SIG-M5 (cell line): ENCODE measurements at regions not wholly inside any gene's neighbourhood (a gene's known extent, or its start where the extent isn't known, plus 50 kb on each side); places are given as distances from the start of the nearest gene placed in this dataset.

ENCODE experiments used
- DNase-seq: peaks from one replicate; lab custom pipeline; 2025; lab: John Stamatoyannopoulos, UW

DNA sequence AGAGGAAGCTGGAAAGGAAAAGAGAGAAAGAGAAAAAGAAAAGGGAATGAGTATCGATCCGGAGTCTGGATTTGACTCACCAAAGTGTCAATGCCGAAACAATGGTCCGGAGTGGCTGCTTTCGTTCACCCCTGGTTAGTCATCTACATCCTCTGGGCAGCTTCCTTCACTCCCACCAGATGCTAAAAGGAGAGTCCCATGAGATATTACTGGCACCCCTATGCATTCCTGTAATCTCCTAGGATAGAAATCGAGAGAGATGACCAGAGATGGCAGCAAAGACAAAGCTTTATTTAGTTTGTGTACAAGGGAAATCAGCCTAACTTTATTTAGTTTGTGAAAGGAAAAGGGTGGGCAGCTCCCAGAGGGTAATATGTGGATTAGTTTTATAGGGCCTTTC, 622.2 kb downstream of the ZPLD1 start:
- no peak for DNase-seq

DNA sequence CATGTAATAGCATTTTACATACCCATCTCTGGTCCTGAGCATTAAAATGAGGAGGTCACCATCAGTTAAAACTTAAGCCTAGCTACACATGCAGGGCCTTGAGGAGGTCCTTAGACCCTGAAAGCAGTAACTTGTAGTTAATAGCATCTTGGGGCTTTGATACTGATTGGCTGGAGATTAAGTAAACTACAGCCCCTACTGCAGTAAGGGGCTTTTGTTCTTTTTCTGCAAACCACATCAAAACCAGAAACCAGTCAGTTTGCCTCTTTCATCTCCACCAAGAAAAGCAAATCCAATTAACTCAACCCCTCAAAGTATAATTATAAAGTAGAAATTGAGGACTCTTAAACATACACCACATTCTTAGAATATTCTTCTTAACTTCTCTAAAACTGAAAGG, 622.7 kb downstream of the ZPLD1 start:
- no peak for DNase-seq

DNA sequence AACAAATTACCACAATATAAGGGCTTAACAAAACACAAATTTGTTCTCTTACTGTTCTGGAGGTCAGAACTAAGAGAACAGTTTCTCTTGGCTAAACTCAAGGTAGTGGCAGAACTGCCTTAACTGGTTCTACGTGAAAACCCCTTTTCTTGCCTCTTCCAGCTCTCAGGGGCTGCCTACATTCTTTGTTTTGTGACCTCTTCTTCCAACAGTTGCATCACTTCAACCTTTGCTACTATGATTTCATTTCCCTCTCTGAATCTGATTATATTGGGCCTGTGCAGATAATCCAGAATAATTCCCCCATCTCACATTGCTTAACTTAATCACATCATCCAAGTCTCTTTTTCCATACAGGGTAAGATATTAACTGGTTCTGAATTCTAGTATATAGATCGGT, 624.6 kb downstream of the ZPLD1 start:
- DNase-seq, result no peak

DNA sequence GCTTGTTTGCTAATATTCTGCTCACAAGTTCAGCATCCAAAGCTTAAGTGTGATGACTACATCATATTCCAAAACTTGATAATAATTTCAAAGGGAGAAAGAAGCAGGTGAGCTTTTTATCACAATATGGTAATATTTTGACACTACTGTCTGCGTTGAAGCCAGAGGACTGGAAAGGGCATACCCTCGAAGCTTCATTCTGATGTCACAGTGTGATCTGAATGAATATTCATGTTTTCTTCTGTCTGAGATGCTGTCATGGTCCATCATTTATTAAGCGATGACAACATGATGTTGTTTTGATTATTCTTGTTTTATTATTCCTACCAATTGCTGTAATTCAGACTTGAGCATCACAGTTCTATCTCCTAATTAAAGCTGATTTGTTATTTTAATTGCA, 625.4 kb downstream of the ZPLD1 start:
- no peak for DNase-seq

DNA sequence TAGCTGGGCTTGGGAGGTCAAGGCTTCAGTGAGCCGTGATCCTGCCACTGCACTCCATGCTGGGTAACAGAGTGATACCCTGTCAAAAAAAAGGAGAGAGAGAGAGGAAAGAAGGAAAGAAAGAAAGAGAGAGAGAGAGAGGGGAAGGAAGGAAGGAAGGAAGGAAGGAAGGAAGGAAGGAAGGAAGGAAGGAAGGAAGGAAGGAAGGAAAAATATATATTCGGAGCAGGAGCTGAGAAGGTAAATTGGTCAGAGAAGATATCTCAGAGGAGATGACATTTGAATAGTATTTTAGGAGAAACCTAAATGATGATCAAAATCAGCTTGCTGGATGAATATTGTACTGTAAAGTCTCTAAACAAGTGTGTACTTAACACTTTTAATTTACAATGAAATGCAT, 633.1 kb downstream of the ZPLD1 start:
- no peak for DNase-seq

DNA sequence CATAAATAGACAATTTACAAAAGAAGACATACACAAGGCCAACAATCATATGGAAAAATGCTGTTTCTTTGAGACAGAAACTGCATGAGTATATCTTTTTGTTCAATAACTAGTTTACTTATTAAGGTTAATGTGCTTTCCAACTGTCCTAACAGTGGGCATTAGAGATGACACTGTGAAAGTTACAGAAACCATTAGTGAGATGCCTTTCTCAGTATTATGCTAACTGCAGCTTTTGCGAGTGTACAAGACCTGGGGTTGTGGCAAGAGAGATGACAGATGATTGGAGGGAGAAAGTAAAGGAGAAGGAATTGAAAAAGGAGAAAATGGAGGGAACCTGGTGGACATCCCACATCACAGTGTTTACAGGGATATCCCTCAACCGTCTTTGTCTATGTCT, 640.5 kb downstream of the ZPLD1 start:
- DNase-seq, result no peak

DNA sequence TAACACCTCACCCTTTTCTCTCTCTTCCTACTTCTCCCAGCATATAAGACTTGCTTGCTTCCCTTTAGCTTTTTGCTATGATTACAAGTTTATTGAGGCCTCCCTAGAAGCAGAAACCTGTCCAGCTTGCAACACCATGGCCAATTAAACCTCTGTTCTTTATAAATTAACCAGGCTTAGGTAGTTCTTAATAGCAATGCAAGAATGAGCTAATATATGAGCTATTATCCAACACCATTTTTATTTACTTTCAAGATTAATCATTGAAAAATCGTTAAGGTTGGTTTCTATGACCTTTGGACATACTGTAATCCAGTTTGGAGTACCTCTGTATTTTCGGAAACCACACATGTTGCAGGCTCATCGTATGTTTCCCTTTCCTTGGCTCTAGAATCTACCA, 643.1 kb downstream of the ZPLD1 start:
- DNase-seq, result no peak

DNA sequence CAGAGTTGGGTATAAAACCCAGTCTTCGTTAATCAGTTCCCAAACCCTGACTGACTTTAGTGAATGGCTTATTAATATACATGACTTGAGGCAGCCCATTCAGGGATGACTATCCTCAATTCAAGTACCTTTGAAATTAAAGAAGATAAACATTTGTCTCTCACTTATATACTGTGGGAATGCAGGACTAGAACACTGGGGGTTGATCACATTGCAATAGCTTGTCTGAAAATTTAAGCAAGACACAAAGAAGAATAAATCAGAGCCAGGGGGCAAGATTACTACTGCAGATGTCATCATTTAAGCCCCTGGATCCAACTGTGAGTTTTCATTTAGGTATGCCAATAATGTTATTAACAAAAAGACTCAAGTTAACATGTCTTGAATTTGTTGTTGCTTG, 647.7 kb downstream of the ZPLD1 start:
- no peak for DNase-seq

DNA sequence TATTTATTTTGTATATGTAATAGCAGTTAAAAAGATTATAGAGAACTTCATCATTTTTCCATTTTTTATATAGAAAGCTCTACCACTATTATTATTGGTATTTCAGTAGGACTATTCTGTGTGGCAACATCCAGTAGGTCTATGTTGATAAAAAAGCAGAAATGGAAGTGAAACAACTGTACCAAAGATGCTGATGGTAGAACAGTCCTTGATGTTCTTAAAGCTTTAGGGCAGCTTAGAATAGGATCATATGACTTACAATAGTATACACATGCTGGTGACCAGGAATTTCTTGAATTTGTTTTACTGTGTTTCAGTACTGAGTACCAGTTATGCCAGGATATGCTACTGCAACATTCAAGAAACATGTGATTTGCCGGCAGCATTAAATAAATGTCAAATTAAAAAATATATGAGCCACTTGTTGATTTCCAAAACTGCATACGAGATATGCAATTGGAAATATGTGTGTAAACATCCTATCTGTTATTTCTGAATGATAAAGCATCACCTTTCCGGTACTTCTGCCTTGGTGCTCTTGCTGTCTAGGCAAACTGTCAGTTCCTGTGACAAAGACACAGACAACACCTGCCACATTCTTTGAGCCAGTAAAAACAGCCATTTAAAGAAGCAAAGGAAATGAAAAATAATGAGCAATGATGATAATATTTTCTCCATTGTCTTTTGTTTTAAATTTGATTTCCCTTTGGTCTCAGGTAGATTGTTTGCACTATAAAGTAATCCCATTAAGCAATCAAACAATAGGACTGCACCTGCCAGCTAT, 649.2 kb downstream of the ZPLD1 start:
- no peak for DNase-seq

DNA sequence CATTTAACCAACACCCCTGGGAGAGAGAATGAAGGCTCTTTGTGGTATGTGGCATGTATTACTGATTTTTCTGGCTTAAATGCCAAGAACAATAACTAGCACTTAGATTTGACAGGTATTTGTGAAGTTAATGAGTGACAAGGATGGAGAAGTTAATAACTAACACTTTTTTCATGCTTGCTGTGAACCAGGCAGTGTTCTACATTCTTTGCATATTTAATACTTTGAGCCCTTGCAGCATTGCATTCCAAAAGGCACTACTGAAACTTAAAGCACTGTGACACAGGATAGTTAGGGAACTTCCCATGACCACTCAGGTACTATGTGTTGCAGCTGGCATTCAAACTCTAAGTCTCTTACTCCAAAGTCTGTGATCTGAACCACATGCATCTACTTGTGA, 650.6 kb downstream of the ZPLD1 start:
- DNase-seq, result no peak

DNA sequence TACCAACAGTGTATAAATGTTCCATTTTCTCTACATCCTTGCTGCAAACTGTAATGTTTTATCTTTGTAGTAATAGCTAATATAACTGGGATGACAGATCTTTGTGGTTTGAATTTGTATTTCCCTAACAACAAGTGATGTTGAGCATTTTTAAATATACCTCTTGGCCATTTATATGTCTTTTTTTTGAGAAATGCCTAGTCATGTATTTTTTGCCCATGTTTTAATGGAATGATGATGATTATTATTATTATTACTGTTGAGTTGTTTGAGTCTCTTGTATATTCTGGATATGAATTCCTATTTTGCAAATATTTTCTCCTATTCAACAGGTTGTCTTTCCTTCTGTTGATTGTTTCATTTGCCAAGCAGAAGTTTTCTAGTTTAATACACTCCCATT, 654.9 kb downstream of the ZPLD1 start:
- no peak for DNase-seq

DNA sequence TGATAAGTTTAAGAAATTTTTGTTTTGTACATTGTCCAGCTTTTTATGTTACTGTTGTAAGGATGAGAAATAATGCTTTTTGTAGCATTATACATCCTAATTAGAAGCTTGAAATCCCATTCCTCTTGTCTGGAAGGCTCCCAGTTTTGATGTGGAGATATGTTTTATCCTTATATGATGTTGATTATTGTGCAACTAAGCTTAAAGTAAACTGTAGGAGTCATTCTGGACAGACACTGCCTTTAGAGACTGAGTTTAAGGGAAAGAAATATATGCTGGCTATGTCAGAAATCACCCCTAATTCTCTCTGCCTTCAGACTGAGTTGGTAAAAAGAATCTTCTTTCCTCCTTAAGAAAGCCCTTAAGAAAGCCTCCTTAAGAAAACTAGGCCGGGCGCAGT, 670.4 kb downstream of the ZPLD1 start:
- no peak for DNase-seq

DNA sequence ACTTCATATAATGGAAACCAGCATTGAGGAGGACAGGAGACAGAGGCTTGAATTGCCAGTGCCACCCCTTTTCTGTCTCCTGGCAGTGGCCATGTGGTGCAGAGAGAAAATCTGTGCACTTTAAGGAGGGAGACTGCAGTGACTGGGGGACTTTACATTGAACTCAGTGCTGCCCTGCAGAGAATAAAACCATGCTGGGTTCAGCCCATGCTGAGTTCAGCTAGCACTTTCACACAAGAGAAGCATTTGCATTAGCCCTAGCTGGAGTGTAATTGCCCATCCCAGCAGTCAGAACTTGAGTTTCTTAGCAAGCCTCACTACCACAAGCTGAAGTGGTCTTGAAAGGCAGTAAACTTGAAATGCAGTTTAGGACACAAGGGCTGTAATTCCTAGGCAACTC, 677.5 kb downstream of the ZPLD1 start:
- DNase-seq, result no peak

DNA sequence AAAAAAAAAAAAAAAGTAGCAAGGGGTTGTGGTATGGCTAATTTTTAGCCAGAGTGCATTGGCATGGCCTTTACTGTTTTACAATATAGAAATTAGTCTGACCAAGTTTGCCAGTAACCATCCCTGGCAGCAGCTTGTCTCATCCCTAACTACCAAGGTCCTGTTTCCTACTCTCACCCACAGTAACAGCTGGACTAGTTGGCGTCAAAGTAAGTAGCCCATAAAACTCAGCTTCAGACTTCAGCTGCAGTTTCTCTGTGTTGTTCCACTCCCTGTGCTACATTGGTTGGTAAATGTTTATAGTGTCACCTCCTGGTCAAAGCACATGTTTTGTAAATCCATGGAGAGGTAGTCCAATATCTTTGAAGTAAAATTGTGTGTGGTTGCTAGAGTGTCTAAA, 691.3 kb downstream of the ZPLD1 start:
- no peak for DNase-seq

DNA sequence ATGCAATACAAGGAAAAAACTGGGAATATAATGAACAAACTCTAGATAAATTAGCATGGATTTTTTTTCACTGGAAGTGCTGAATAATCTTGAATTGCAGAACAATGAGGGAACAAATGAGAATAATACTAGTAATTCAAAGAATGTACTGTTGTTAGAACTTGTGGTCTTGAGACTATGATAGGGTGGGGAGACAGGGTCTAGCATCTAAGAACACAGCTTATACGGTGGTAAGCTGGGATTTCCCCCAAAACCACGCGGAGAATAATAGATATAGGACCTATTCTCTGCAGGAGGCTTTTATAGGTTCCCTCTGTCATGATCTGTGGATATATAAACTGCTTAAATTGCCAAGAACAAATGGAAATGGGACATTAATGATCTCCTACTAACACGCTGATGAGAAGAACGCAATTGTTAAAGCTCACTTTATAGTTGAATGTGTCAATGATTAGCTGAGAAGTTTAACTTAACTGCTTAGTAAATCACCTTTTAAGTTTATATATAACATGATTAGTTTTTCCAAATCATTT, 692.3 kb downstream of the ZPLD1 start:
- no peak for DNase-seq

DNA sequence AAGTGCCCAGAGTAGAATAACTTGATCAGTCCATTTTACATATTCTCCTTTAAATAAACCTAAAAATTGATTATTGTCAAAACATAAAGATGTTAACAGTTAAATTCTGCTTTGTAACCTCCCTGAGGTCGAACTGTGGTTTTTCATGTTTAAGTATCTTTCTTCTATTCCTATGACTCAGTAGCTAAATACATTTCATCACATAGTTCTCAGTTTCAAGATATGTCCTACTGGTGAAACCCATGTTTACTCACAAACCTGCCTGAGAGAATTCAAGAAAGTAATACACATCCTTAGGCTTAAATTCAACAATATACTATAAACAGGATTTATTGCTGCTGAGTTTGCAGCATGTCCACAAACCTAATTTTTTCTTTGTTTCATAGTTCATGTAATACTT, 692.9 kb downstream of the ZPLD1 start:
- DNase-seq, result no peak

DNA sequence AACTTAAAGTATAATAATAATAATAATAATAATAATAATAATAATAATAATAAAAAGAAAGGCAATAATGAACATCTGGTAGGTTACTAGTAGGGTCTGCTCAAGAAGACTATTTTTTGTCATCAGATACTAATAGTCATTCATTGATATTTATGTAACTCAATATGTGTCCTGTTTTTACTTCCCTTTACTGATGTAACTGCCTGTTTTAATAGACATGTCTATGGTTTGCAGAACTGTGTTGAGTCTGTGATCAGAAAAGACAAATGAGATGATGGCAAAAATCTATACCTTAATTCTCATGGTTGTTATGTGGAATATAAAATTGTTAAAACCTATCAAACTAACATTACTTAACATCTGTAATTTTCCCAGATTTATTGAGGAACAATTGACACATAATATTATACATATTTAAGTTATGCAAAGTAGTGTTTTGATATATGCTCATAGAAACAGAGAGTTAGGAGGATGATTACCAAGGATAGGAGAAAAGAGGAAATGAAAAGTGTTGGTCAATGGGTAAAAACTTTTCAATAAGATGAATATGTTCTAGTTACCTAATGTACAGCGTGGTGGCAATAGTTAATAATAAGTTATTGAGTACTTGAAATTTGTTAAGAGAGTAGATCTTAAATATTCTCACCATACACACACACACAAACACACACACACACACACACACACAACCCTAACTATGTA, 699.4 kb downstream of the ZPLD1 start:
- DNase-seq, result no peak

DNA sequence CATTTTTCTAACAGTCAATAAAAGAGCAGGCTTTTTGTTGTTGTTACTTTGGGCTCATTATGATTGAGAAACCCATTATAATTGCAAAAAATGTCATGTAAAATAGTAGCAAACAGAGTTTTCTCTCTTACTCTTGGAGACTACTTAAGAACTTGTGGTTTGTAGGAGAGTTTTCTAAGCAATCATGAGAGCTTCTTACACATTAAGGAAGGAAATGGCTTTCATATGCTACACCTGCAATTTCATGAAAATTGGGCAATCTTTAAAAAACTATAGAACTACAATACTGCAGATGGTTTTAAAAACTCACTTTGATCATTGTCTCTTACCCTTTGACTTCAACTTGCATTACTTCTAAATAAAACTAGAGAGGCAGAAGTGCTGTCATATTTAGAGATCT, 701.8 kb downstream of the ZPLD1 start:
- DNase-seq, result no peak

DNA sequence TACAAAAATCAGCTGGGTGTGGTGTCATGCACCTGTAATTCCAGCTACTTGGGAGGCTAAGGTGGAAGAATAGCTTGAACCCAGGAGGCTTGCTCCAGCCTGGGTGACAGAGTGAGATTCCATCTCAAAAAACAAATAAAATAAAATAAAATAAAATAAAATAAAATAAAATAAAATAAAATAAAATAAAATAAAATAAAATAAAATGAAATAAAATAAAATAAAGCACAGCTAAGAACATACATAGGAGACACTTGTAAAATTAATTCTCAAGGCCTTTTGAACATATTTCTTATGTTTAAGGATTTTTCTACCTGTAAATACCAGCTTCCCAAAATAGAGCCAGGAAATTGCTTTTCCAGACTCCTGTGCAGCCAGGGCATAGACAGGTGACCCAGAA, 703.0 kb downstream of the ZPLD1 start:
- DNase-seq, result no peak

DNA sequence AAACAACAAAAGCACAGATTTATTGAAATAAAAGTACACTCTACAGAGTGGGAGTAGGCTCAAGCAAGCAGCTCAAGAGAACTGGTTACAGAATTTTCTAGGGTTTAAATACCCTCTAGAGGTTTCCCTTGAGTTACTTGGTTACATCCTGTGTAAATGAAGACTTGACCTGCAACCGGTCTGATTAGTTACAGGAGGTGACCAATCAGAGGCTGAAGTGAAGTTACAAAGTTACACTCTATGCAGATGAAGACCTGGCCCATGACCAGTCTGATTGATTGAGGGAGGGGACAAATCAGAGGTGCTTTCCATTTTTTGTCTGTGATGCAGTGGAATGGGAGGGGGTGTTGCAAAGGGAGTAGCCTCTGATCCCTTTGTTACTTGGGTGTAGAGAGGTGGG, 723.4 kb downstream of the ZPLD1 start:
- no peak for DNase-seq

DNA sequence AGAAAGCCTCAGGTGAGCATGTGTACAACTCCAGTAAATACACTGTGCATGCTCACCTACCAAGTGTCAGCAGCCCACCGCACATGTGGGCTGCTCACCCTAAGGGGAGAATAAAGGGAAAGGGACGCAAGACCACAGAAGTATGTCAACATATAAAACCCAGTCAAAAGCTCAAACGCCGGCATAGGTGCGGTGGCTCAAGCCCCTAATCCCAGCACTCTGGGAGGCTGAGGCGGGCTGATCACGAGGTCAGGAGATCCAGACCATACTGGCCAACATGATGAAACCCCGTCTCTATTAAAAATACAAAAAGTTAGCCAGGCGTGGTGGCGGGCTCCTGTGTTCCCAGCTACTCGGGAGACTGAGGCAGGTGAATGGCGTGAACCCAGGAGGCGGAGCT, 732.1 kb downstream of the ZPLD1 start:
- no peak for DNase-seq

DNA sequence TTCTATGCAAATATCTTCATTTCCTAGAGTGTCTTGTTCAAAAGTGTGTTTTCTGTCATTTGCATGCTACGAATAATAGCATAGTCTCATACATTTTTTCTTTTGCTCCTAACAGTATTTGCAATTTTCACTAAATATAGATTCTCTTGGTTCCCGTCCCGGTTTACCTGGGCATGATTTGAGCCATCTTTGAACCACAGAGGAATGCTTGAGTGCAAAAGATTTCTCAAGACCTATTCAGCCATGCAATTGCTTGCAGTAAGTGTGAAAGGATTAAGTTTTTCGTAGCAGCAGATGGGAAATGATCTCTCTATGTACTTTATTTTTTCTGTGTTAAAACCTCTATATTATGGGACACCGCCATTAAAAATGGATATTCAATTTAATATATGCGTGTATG, 733.0 kb downstream of the ZPLD1 start:
- DNase-seq, result no peak

DNA sequence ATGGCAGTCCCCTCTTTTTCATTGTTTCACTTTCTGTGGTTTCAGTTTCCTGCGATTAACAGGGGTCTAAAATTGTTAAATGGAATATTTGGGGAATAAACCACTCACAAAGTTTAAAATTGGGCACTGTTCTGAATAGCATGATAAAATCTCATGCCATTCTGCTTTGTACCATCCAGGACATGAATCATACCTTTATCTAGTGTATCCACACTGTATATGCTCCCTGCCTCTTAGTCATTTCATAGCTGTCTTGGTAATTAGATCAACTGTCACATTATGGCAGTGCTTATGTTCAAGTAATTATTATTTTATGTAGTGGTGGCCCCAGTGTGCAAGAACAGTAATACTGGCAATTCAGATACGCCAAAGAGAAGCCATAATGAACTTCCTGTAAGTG, 734.5 kb downstream of the ZPLD1 start:
- DNase-seq, result no peak

DNA sequence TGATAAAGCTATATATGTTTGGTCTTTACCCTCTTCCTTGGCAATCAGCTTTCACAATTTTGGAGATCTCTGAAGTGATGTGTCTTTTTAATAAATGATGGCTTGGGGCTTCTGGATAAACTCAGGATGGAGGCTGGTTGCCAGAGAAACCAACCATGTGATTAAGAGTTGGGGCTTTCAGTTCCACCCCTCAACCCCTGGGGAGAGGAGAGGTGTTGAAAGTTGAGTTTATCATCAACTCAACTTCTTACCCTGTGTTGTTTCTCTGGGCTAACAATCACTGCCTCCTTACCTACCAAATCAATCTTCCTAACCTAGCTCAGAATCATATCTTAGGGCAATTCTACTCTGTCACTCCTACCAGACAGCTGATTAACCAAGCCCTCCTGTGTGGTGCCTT, 735.8 kb downstream of the ZPLD1 start:
- DNase-seq, result no peak
